ENCODE measurements at regions not wholly inside any gene's neighbourhood (a gene's known extent, or its start where the extent isn't known, plus 50 kb on each side); places are given as distances from the start of the nearest gene placed in this dataset.

- DNase-seq (ENCODE audit: low spot score), result no peak
Measured at GRCh38 chr7:12456506-12456905, 52.8 kb upstream of the VWDE start.

GRCh38 chr7:12458520-12459131 is 55.0 kb upstream of the VWDE start:
- peak; percentile 47 for DNase-seq (ENCODE audit: low spot score)

GRCh38 chr7:12467837-12468236 is 64.2 kb upstream of the VWDE start:
- no peak for DNase-seq (ENCODE audit: low spot score)

GRCh38 chr7:12469568-12469967 is 65.9 kb upstream of the VWDE start:
- DNase-seq (ENCODE audit: low spot score), result no peak

- DNase-seq (ENCODE audit: low spot score), result no peak
Measured at GRCh38 chr7:12470930-12471329, 67.3 kb upstream of the VWDE start.

GRCh38 chr7:12474035-12474434 is 70.4 kb upstream of the VWDE start:
- DNase-seq (ENCODE audit: low spot score), result no peak

GRCh38 chr7:12475362-12476063 is 71.8 kb upstream of the VWDE start:
- DNase-seq (ENCODE audit: low spot score), result no peak

GRCh38 chr7:12477620-12478019 is 74.0 kb upstream of the VWDE start:
- no peak for DNase-seq (ENCODE audit: low spot score)

- no peak for DNase-seq (ENCODE audit: low spot score)
Measured at GRCh38 chr7:12481722-12482121, 78.1 kb upstream of the VWDE start.

- no peak for DNase-seq (ENCODE audit: low spot score)
Measured at GRCh38 chr7:12485845-12486244, 82.2 kb upstream of the VWDE start.

- no peak for DNase-seq (ENCODE audit: low spot score)
Measured at GRCh38 chr7:12488341-12488740, 82.2 kb upstream of the SCIN start.

GRCh38 chr7:12490107-12490688 is 80.3 kb upstream of the SCIN start:
- peak; percentile 22 for DNase-seq (ENCODE audit: low spot score)

GRCh38 chr7:12490940-12491339 is 79.6 kb upstream of the SCIN start:
- DNase-seq (ENCODE audit: low spot score), result no peak

GRCh38 chr7:12491526-12491925 is 79.0 kb upstream of the SCIN start:
- DNase-seq (ENCODE audit: low spot score), result no peak

- no peak for DNase-seq (ENCODE audit: low spot score)
Measured at GRCh38 chr7:12493407-12493806, 77.1 kb upstream of the SCIN start.

- DNase-seq (ENCODE audit: low spot score), result no peak
Measured at GRCh38 chr7:12493863-12494686, 76.4 kb upstream of the SCIN start.

GRCh38 chr7:12494687-12495024 is 75.9 kb upstream of the SCIN start:
- no peak for DNase-seq (ENCODE audit: low spot score)

- peak; percentile 27 for DNase-seq (ENCODE audit: low spot score)
Measured at GRCh38 chr7:12496901-12497674, 73.4 kb upstream of the SCIN start.

GRCh38 chr7:12504149-12504548 is 66.4 kb upstream of the SCIN start:
- no peak for DNase-seq (ENCODE audit: low spot score)

- no peak for DNase-seq (ENCODE audit: low spot score)
Measured at GRCh38 chr7:12508005-12508404, 62.5 kb upstream of the SCIN start.

- no peak for DNase-seq (ENCODE audit: low spot score)
Measured at GRCh38 chr7:12508554-12508953, 62.0 kb upstream of the SCIN start.

- no peak for DNase-seq (ENCODE audit: low spot score)
Measured at GRCh38 chr7:12517451-12517850, 53.1 kb upstream of the SCIN start.
